Ishikawa (cell line): ENCODE measurements at regions not wholly inside any gene's neighbourhood (a gene's known extent, or its start where the extent isn't known, plus 50 kb on each side); places are given as distances from the start of the nearest gene placed in this dataset.

ENCODE experiments used
- EP300 ChIP-seq: IDR thresholded peaks from 2 replicates; pipeline ENCODE4 v1.6.1; 2012; ENCODE audit warnings: borderline replicate concordance
- FOXM1 ChIP-seq: IDR thresholded peaks from 2 replicates; pipeline ENCODE4 v1.6.1; 2012; ENCODE audit warnings: low read depth, borderline replicate concordance
- RAD21 ChIP-seq: IDR thresholded peaks from 2 replicates; pipeline ENCODE4 v1.6.1; 2012; ENCODE audit warnings: low read depth
- TAF1 ChIP-seq: IDR thresholded peaks from 2 replicates; pipeline ENCODE4 v1.6.1; 2012; ENCODE audit warnings: low read depth, mild to moderate bottlenecking
- TEAD4 ChIP-seq: IDR thresholded peaks from 2 replicates; pipeline ENCODE4 v1.6.1; 2012
- TF ChIP-seq, protein P1 (sequence below): IDR thresholded peaks from 2 replicates; pipeline ENCODE4 v1.6.1; 2012; ENCODE audit warnings: low read depth, mild to moderate bottlenecking

DNA sequence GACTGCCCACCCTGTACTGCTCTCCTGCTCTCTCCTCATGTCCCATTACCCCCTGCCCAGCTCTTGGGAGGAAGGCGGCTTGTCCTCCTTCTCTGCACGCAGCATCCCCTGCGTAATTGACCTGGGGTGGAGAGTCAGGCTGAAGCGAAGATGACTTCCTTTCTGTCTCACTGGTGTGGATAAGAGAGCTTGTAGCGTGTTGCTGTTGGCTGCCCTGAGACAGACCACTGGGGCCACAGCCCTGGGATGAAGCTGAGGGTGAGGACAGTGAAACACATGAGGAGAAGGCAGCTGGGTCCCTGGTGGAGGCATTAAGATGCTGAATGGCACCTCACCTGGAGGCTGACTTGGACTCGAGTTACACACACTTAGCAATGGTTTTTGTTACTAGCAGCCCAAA, 310.3 kb upstream of the ZNF32 start:
- no peak for TF ChIP-seq TEAD4
- TF ChIP-seq EP300 = no peak
- TF ChIP-seq RAD21 = no peak
- TF ChIP-seq, protein P1, sequence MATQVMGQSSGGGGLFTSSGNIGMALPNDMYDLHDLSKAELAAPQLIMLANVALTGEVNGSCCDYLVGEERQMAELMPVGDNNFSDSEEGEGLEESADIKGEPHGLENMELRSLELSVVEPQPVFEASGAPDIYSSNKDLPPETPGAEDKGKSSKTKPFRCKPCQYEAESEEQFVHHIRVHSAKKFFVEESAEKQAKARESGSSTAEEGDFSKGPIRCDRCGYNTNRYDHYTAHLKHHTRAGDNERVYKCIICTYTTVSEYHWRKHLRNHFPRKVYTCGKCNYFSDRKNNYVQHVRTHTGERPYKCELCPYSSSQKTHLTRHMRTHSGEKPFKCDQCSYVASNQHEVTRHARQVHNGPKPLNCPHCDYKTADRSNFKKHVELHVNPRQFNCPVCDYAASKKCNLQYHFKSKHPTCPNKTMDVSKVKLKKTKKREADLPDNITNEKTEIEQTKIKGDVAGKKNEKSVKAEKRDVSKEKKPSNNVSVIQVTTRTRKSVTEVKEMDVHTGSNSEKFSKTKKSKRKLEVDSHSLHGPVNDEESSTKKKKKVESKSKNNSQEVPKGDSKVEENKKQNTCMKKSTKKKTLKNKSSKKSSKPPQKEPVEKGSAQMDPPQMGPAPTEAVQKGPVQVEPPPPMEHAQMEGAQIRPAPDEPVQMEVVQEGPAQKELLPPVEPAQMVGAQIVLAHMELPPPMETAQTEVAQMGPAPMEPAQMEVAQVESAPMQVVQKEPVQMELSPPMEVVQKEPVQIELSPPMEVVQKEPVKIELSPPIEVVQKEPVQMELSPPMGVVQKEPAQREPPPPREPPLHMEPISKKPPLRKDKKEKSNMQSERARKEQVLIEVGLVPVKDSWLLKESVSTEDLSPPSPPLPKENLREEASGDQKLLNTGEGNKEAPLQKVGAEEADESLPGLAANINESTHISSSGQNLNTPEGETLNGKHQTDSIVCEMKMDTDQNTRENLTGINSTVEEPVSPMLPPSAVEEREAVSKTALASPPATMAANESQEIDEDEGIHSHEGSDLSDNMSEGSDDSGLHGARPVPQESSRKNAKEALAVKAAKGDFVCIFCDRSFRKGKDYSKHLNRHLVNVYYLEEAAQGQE = no peak
- TF ChIP-seq TAF1 = no peak
- no peak for TF ChIP-seq FOXM1
